SK-N-MC (cell line): ENCODE measurements at regions not wholly inside any gene's neighbourhood (a gene's known extent, or its start where the extent isn't known, plus 50 kb on each side); places are given as distances from the start of the nearest gene placed in this dataset.

ENCODE experiments used
- EZH2 ChIP-seq: fragments of 200-600 bp; sonication (generic); IDR thresholded peaks from one replicate; pipeline ENCODE4 v1.6.1; 2017; ENCODE audit warnings: antibody characterized with exemption
- FOXP2 ChIP-seq: optimal IDR thresholded peaks from 2 replicates; pipeline ENCODE3; 2011; ENCODE audit warnings: mild to moderate bottlenecking, moderate library complexity; ENCODE audit not compliant: insufficient read depth; ENCODE audit errors: extremely low read length, control extremely low read depth
- POLR2AphosphoS5 ChIP-seq: IDR thresholded peaks from 2 replicates; pipeline ENCODE4 v1.6.1; 2012; ENCODE audit warnings: mild to moderate bottlenecking, low read depth, low read length, borderline replicate concordance

- no peak for TF ChIP-seq EZH2
- TF ChIP-seq POLR2AphosphoS5: no peak
- TF ChIP-seq FOXP2: no peak
Measured at GRCh38 chr1:59177756-59178155, 119.1 kb upstream of the FGGY start.
